Spinal cord (tissue), 9 donors: ENCODE measurements at regions not wholly inside any gene's neighbourhood (a gene's known extent, or its start where the extent isn't known, plus 50 kb on each side); places are given as distances from the start of the nearest gene placed in this dataset.

Source experiments
- DNase-seq, 6 donors: peaks; one replicate each; pipeline versions ENCODE4 v3.0.0 to v3.0.0-alpha.2; 2013 to 2015; ENCODE audit warnings: low spot score in 6 of 6, low read depth in 4 of 6
- H3K27ac ChIP-seq: one replicate; pipeline ENCODE4 v1.5.1; 2013; ENCODE audit warnings: low read depth, low read length, control low read depth
- H3K27me3 ChIP-seq: one replicate; pipeline ENCODE4 v1.6.1; 2013; ENCODE audit warnings: low read length; ENCODE audit not compliant: control insufficient read depth, insufficient read depth
- H3K36me3 ChIP-seq: one replicate; pipeline ENCODE4 v1.6.1; 2013; ENCODE audit warnings: low read length; ENCODE audit not compliant: control insufficient read depth, insufficient read depth
- H3K4me1 ChIP-seq: one replicate; pipeline ENCODE4 v1.6.1; 2013; ENCODE audit warnings: low read length; ENCODE audit not compliant: control insufficient read depth, insufficient read depth
- H3K4me3 ChIP-seq: one replicate; pipeline ENCODE4 v1.5.1; 2013; ENCODE audit warnings: low read depth, low read length, control low read depth
- H3K9me3 ChIP-seq: one replicate; pipeline ENCODE4 v1.6.1; 2013; ENCODE audit warnings: low read length; ENCODE audit not compliant: control insufficient read depth, insufficient read depth
- WGBS: methylation state at CpG from one replicate; pipeline ENCODE4 v1.1.5; 2013; ENCODE audit warnings: missing lambda C conversion rate; ENCODE audit not compliant: insufficient coverage; 5-methylcytosine and 5-hydroxymethylcytosine counted together
- donor health status: healthy.

DNA sequence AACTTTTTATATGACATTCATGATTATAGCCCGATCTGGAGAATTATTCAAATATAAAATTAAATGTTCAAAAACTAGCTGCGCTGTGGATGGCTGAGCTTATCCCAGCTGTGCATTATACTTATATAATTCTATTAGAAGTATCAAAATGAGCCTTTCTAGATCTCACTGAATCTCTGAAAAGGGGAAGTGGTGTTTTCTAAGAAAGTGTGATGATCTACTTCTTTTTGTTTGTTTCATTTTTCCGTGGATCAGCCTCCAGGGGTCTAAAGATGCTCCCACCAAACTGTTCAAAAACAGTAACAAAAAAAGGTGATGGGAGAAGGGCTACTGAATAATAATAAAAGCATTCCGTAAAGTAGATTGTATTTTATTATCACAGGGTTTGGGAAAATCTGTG is 411.3 kb upstream of the PSMD7 start:
- peak in 1 of 6 donors; percentile 16 for DNase-seq
- H3K27ac ChIP-seq, result no peak overlapping the region
- H3K4me3 ChIP-seq, result no peak overlapping the region
- no peaks in the 10 kb centered on the region for H3K4me1 ChIP-seq
- no CpG with 5 or more reads among the region's 4 CpGs for WGBS
- no peaks in the 10 kb centered on the region for H3K9me3 ChIP-seq
- peaks cover 63% of the 10 kb centered on the region for H3K27me3 ChIP-seq
- H3K36me3 ChIP-seq, result no peaks in the 10 kb centered on the region

DNA sequence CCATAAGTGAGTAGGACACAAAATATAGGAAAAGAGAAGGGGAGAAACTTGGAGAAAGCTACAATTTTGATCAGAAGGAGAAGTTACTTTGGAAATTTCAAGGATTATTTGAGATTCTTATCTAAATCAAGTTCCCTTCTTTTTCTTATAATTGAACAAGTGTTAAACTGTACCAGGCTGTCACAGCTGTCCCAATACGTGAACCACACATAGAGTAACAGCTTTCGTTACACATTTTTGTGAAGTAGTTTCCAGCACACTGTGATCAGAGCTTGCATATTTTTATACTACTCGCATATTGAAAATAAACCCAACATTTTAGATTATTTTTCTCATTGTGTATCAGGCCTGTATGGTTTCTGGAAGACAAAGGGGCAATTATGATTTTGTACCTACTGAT is 412.8 kb upstream of the PSMD7 start:
- Histone ChIP-seq H3K4me1 (no peaks in the 10 kb centered on the region), H3K4me3 (no peak overlapping the region), H3K9me3 (no peaks in the 10 kb centered on the region), H3K27ac (no peak overlapping the region), H3K27me3 (peaks cover 61% of the 10 kb centered on the region), H3K36me3 (no peaks in the 10 kb centered on the region)
- no peak for DNase-seq
- WGBS, result no CpG with 5 or more reads among the region's 3 CpGs

GRCh38 chr16:73883126-73883525 is 413.5 kb upstream of the PSMD7 start:
- WGBS, result no CpG with 5 or more reads among the region's 2 CpGs

GRCh38 chr16:73882651-73883050 is 414.0 kb upstream of the PSMD7 start:
- Histone ChIP-seq H3K4me3 (no peak overlapping the region), H3K9me3 (no peaks in the 10 kb centered on the region), H3K27me3 (peaks cover 50% of the 10 kb centered on the region), H3K36me3 (no peaks in the 10 kb centered on the region), H3K4me1 (no peaks in the 10 kb centered on the region), H3K27ac (no peak overlapping the region)
- WGBS, result 71% methylated on average over 1 of the region's 2 CpGs
- no peak for DNase-seq

More at GRCh38 chr16:73883126-73883525, 413.5 kb upstream of the PSMD7 start:
- H3K27me3 ChIP-seq, result peaks cover 55% of the 10 kb centered on the region
- no peaks in the 10 kb centered on the region for H3K9me3 ChIP-seq
- H3K4me3 ChIP-seq, result no peak overlapping the region
- no peaks in the 10 kb centered on the region for H3K4me1 ChIP-seq
- DNase-seq, result peak in 1 of 6 donors; percentile 20
- H3K27ac ChIP-seq, result no peak overlapping the region
- no peaks in the 10 kb centered on the region for H3K36me3 ChIP-seq

DNA sequence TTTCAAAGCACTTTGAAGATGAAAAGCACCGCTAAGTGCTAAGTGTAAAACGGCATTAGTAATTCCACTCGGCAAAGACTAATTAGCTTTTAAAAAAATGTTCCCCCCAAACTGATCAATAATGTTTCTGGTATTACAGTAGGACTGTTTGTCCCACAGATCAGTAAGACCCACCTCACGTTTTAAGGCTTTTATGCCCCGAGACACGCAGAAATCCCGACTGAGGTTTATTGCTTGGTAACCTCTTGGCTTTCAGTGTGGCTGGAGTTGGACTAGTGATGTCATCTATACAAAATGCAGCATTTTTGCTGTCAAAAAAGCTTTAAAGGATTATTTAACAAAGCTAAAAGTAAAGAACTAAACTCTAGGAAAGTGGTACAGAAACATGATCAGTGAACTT is 414.6 kb upstream of the PSMD7 start:
- H3K27me3 ChIP-seq, result peaks cover 46% of the 10 kb centered on the region
- no peaks in the 10 kb centered on the region for H3K9me3 ChIP-seq
- peak in 1 of 6 donors; percentile 34 for DNase-seq
- no peak overlapping the region for H3K27ac ChIP-seq
- no peak overlapping the region for H3K4me3 ChIP-seq
- no peaks in the 10 kb centered on the region for H3K4me1 ChIP-seq
- no CpG with 5 or more reads among the region's 7 CpGs for WGBS
- no peaks in the 10 kb centered on the region for H3K36me3 ChIP-seq

- Histone ChIP-seq H3K9me3 (no peaks in the 10 kb centered on the region), H3K27me3 (peaks cover 33% of the 10 kb centered on the region), H3K27ac (no peak overlapping the region), H3K4me3 (no peak overlapping the region), H3K36me3 (no peaks in the 10 kb centered on the region), H3K4me1 (no peaks in the 10 kb centered on the region)
- no peak for DNase-seq
- no CpG with 5 or more reads among the region's 2 CpGs for WGBS
These were observed 417.0 kb upstream of the PSMD7 start for GRCh38 chr16:73879621-73880020.

DNA sequence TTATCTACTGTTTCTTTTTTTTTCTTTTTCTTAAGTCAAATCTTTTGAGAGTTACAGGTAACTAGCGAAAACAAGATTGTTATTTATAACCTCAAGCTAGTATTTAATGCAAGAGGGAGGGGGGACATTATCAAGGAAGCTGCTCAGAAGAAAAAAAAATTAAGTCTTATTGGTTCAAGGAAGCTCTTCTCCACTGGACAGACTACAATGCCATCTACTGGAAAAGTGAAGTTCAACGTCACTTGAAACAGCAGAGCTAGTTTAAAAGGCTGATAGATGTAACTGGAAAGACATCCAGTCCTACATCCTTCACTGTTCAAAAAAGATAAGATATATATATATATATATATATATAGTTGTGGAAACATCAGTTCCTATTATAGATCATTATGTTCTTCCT is 418.0 kb upstream of the PSMD7 start:
- no peak overlapping the region for H3K4me3 ChIP-seq
- H3K27me3 ChIP-seq, result peaks cover 36% of the 10 kb centered on the region
- DNase-seq, result peak in 5 of 6 donors; percentile 54 to 97 (median 68)
- no peaks in the 10 kb centered on the region for H3K4me1 ChIP-seq
- no peak overlapping the region for H3K27ac ChIP-seq
- no peaks in the 10 kb centered on the region for H3K9me3 ChIP-seq
- no CpG with 5 or more reads among the region's 2 CpGs for WGBS
- no peaks in the 10 kb centered on the region for H3K36me3 ChIP-seq

- H3K36me3 ChIP-seq, result no peaks in the 10 kb centered on the region
- no peak overlapping the region for H3K27ac ChIP-seq
- H3K4me3 ChIP-seq, result no peak overlapping the region
- peak in 1 of 6 donors; percentile 36 for DNase-seq
- H3K9me3 ChIP-seq, result no peaks in the 10 kb centered on the region
- 50% methylated on average over 2 of the region's 3 CpGs for WGBS
- H3K27me3 ChIP-seq, result peaks cover 32% of the 10 kb centered on the region
- H3K4me1 ChIP-seq, result no peaks in the 10 kb centered on the region
These were observed 419.5 kb upstream of the PSMD7 start for GRCh38 chr16:73877150-73877549.

DNA sequence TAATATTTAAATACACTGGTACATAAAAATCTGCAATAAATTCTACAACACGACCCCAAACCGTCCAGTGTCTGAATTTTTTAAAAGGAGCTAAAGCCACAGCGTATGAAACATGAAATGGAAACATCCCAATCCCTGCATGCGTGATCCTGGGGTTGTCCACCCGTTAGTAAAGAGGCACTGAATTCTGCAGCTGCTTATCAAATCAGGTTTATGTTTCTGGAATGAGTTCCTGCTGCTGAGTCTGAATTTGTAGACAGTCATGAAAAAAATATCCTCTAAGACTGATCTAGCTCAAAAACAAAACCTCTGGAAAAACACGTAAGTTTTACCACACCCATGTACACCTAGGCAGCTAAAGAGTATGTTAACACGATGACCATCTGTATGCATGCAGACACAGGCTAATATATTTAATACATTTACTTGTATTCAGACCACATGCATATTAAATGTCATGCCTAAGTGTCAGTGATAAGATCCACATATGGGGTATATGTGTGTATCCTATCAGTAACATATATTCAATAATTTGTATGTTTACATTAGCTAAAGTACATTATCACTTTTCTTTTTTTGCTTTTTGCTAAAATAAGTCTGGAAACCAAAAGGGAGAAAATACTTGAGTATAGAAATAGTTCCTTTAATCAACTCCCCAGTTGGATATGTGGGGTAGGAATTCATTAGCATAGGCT is 420.5 kb upstream of the PSMD7 start:
- peaks cover 23% of the 10 kb centered on the region for H3K27me3 ChIP-seq
- H3K36me3 ChIP-seq, result no peaks in the 10 kb centered on the region
- no peaks in the 10 kb centered on the region for H3K9me3 ChIP-seq
- no peak overlapping the region for H3K27ac ChIP-seq
- DNase-seq, result peak in 1 of 6 donors; percentile 54
- H3K4me1 ChIP-seq, result no peaks in the 10 kb centered on the region
- 86% methylated on average over 4 of the region's 7 CpGs for WGBS
- no peak overlapping the region for H3K4me3 ChIP-seq

DNA sequence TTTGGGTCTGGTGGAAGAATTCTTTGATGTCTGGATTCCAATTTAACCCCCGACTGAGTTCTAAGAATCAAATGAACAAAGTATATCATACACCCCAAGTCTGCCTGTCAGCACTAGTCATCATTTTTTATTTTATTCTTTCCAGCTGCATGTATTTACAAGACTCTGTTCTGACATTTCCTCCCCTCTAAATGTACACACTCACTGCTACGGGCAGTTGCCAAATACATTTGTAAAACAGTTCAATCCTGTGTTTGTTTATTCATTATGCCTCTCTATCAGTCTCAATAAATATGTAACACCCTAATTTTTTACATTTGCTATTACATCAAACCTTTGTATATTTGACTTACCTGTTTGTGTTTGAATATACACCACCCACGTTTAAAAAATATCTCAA is 422.3 kb upstream of the PSMD7 start:
- H3K27me3 ChIP-seq, result peaks cover 7% of the 10 kb centered on the region
- no peaks in the 10 kb centered on the region for H3K36me3 ChIP-seq
- DNase-seq, result peak in 1 of 6 donors; percentile 23
- no peaks in the 10 kb centered on the region for H3K9me3 ChIP-seq
- 100% methylated on average over 1 of the region's 3 CpGs for WGBS
- no peak overlapping the region for H3K4me3 ChIP-seq
- no peaks in the 10 kb centered on the region for H3K4me1 ChIP-seq
- H3K27ac ChIP-seq, result no peak overlapping the region
